Thyroid gland (tissue), 4 donors: ENCODE measurements at regions not wholly inside any gene's neighbourhood (a gene's known extent, or its start where the extent isn't known, plus 50 kb on each side); places are given as distances from the start of the nearest gene placed in this dataset.

Experiments
- DNase-seq, 2 donors: peaks; one replicate each; pipeline ENCODE4 v3.0.0-alpha.2; 2019
- H3K27ac ChIP-seq, 3 donors: fragments of 200-600 bp; sonication (generic); 1 replicate in 2 of 3; 2 replicates in 1 of 3; pipeline ENCODE4 v1.5.1; 2016 to 2019; ENCODE audit warnings: mild to moderate bottlenecking in 1 of 3, moderate library complexity in 1 of 3
- H3K27me3 ChIP-seq: fragments of 200-600 bp; sonication (generic); one replicate; pipeline ENCODE4 v1.5.1; 2019
- H3K36me3 ChIP-seq, 2 donors: fragments of 200-600 bp; sonication (generic); one replicate each; pipeline ENCODE4 v1.5.1; 2016 to 2019
- H3K4me1 ChIP-seq, 2 donors: fragments of 200-600 bp; sonication (generic); one replicate each; pipeline ENCODE4 v1.5.1; 2017 to 2019
- H3K4me3 ChIP-seq, 3 donors: fragments of 200-600 bp; sonication (generic); replicated peaks in 1 of 3; 1 replicate in 2 of 3; 2 replicates in 1 of 3; pipeline ENCODE4 v1.5.1; 2016; ENCODE audit warnings: mild to moderate bottlenecking in 1 of 3
- H3K9me3 ChIP-seq: fragments of 200-600 bp; sonication (generic); one replicate; pipeline ENCODE4 v1.5.1; 2017
- POLR2A ChIP-seq, 2 donors: fragments of 450-650 bp; IDR thresholded peaks; one replicate each; pipeline ENCODE4 v1.6.1; 2017; ENCODE audit warnings: antibody characterized with exemption in 2 of 2, mild to moderate bottlenecking in 2 of 2, moderate library complexity in 1 of 2
- WGBS, 2 donors: methylation state at CpG; one replicate each; pipeline ENCODE4 v1.1.5; 2017; 5-methylcytosine and 5-hydroxymethylcytosine counted together
- intact Hi-C: fragments of 100-400 bp; cut with DNase I; formaldehyde crosslinking; loops from one replicate; pipeline ENCODE4 v1.15.1; 2023
- TF ChIP-seq, protein P1 (sequence below), 6 experiments: fragments of 200-600 bp in 3 of 6; fragments of 450-650 bp in 3 of 6; sonication (generic) in 3 of 6; IDR thresholded peaks; one replicate each; pipeline ENCODE4 v1.5.1; 2016 to 2019; ENCODE audit warnings: antibody characterized with exemption in 6 of 6, mild to moderate bottlenecking in 2 of 6, inconsistent platforms in 1 of 6, moderate library complexity in 1 of 6

DNA sequence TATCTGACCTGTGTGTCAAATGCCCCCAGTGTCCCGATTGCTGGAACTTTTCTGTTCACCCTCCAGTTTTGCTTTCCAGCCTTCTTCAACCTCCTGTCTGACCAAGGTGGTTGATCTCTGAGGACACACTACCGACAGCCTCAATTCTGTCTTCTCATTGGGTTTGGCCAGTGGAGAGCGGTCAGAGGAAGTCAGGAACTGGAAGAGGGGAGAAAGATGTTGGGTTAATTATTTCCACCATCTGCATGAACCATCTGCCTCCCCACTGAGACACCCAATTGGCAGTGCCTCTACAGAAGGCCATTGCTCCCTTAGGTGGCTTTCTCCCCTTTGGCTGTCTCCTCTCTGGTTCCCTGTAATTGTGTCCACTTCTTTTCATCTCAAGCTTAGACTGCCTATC lies 154.3 kb upstream of the RAI14 start:
- DNase-seq = no peak

GRCh38 chr5:34502581-34502980 lies 153.5 kb upstream of the RAI14 start:
- intact Hi-C loops = no loop called here
- Histone ChIP-seq H3K9me3 (no peaks in the 10 kb centered on the region), H3K4me1 (no peaks in the 10 kb centered on the region), H3K27me3 (no peaks in the 10 kb centered on the region), H3K36me3 (no peaks in the 10 kb centered on the region), H3K27ac (no peak overlapping the region), H3K4me3 (no peak overlapping the region)
- 78 to 87% methylated on average over 7 of the region's 7 CpGs for WGBS, 2 donors
- DNase-seq = no peak
- TF ChIP-seq POLR2A (IDR thresholded peaks at IDR 0.05) = no peak

More for the DNA sequence above, 154.3 kb upstream of the RAI14 start:
- Histone ChIP-seq H3K27me3 (no peaks in the 10 kb centered on the region), H3K4me1 (no peaks in the 10 kb centered on the region), H3K27ac (no peak overlapping the region), H3K4me3 (no peak overlapping the region), H3K36me3 (no peaks in the 10 kb centered on the region), H3K9me3 (no peaks in the 10 kb centered on the region)
- TF ChIP-seq, protein P1, sequence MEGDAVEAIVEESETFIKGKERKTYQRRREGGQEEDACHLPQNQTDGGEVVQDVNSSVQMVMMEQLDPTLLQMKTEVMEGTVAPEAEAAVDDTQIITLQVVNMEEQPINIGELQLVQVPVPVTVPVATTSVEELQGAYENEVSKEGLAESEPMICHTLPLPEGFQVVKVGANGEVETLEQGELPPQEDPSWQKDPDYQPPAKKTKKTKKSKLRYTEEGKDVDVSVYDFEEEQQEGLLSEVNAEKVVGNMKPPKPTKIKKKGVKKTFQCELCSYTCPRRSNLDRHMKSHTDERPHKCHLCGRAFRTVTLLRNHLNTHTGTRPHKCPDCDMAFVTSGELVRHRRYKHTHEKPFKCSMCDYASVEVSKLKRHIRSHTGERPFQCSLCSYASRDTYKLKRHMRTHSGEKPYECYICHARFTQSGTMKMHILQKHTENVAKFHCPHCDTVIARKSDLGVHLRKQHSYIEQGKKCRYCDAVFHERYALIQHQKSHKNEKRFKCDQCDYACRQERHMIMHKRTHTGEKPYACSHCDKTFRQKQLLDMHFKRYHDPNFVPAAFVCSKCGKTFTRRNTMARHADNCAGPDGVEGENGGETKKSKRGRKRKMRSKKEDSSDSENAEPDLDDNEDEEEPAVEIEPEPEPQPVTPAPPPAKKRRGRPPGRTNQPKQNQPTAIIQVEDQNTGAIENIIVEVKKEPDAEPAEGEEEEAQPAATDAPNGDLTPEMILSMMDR (IDR thresholded peaks at IDR 0.05) = no peak
- no peak for TF ChIP-seq POLR2A (IDR thresholded peaks at IDR 0.05)
- WGBS, 2 donors = 99 to 100% methylated on average over 3 of the region's 3 CpGs
- intact Hi-C loops = no loop called here

GRCh38 chr5:34503379-34504253 lies 152.5 kb upstream of the RAI14 start:
- H3K27ac ChIP-seq = no peak overlapping the region
- no peaks in the 10 kb centered on the region for H3K27me3 ChIP-seq
- intact Hi-C loops = no loop called here
- TF ChIP-seq, protein P1 (IDR thresholded peaks at IDR 0.05) = no peak
- no peak for TF ChIP-seq POLR2A (IDR thresholded peaks at IDR 0.05)
- no peaks in the 10 kb centered on the region for H3K9me3 ChIP-seq
- no peak for DNase-seq
- WGBS, 2 donors = 61 to 73% methylated on average over 7 of the region's 7 CpGs
- no peaks in the 10 kb centered on the region for H3K36me3 ChIP-seq
- no peaks in the 10 kb centered on the region for H3K4me1 ChIP-seq
- no peak overlapping the region for H3K4me3 ChIP-seq

DNA sequence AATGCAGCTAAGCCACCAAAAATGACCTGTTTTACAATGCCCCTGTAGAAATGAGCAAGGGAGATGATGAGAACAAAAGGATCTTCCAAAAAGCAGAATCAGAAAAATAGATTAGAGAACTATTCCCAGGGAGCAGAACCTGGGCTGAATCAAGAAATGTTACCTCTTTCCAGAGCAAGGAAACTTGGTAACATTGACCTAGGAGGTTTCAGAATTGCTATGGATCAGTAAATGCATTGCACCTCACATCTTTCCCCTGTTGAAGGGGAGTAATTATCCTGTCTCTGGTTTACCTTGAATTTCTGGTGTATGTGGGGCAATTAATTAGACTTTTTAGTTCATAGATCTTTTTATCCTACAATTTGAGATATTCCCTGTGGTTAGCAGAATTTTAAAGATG lies 151.2 kb upstream of the RAI14 start:
- Histone ChIP-seq H3K4me1 (no peaks in the 10 kb centered on the region), H3K27ac (no peak overlapping the region)
- intact Hi-C loops = no loop called here

GRCh38 chr5:34505731-34506130 lies 150.4 kb upstream of the RAI14 start:
- Histone ChIP-seq H3K4me3 (no peak overlapping the region), H3K36me3 (no peaks in the 10 kb centered on the region), H3K27me3 (no peaks in the 10 kb centered on the region), H3K4me1 (no peaks in the 10 kb centered on the region), H3K27ac (no peak overlapping the region), H3K9me3 (no peaks in the 10 kb centered on the region)
- 87 to 92% methylated on average over 2 of the region's 2 CpGs for WGBS, 2 donors
- TF ChIP-seq POLR2A (IDR thresholded peaks at IDR 0.05) = no peak
- TF ChIP-seq, protein P1 (IDR thresholded peaks at IDR 0.05) = no peak
- intact Hi-C loops = no loop called here
- no peak for DNase-seq

More for the DNA sequence above, 151.2 kb upstream of the RAI14 start:
- Histone ChIP-seq H3K4me3 (no peak overlapping the region), H3K9me3 (no peaks in the 10 kb centered on the region), H3K27me3 (no peaks in the 10 kb centered on the region), H3K36me3 (no peaks in the 10 kb centered on the region)
- TF ChIP-seq POLR2A (IDR thresholded peaks at IDR 0.05) = no peak
- TF ChIP-seq, protein P1 (IDR thresholded peaks at IDR 0.05) = no peak
- DNase-seq = no peak
